Activated CD4-positive, alpha-beta memory T cell treated with anti-CD3 and anti-CD28 coated beads, Interleukin-2, amount 10 ng/mL, durations not matched to agents 7 days and 5 days (primary cell): ENCODE measurements at regions not wholly inside any gene's neighbourhood (a gene's known extent, or its start where the extent isn't known, plus 50 kb on each side); places are given as distances from the start of the nearest gene placed in this dataset.
"Not testable (repeated sequence)": the region's sequence is repeated elsewhere in the genome, so short reads cannot be mapped to it uniquely, and the experiment has no call there.

Experiments
- CTCF ChIA-PET: fragments of 350-600 bp; sonication (Branson Sonifier 250); formaldehyde crosslinking; loops from one replicate; lab custom pipeline; 2021; ENCODE audit warnings: antibody characterized with exemption, inconsistent platforms; lab: Charles Lee
- POLR2A ChIA-PET: fragments of 350-600 bp; sonication (Branson Sonifier 250); formaldehyde crosslinking; loops from one replicate; lab custom pipeline; 2021; ENCODE audit warnings: antibody characterized with exemption; lab: Charles Lee
- DNase-seq: peaks from one replicate; pipeline ENCODE4 v3.0.0-alpha.2; 2020
- H3K27ac Mint-ChIP-seq: one replicate; pipeline ENCODE4 v1.8.0; 2021; ENCODE audit warnings: mild to moderate bottlenecking, mixed read lengths
- H3K27me3 Mint-ChIP-seq: one replicate; pipeline ENCODE4 v1.8.0; 2021; ENCODE audit warnings: mixed read lengths
- H3K36me3 Mint-ChIP-seq: one replicate; pipeline ENCODE4 v1.8.0; 2021; ENCODE audit warnings: low read depth, mixed read lengths
- H3K4me1 Mint-ChIP-seq: one replicate; pipeline ENCODE4 v1.8.0; 2021; ENCODE audit warnings: mixed read lengths
- H3K4me3 Mint-ChIP-seq: one replicate; pipeline ENCODE4 v1.8.0; 2021; ENCODE audit warnings: mild to moderate bottlenecking, mixed read lengths
- H3K9me3 Mint-ChIP-seq: one replicate; pipeline ENCODE4 v1.8.0; 2021; ENCODE audit warnings: mixed read lengths

DNA sequence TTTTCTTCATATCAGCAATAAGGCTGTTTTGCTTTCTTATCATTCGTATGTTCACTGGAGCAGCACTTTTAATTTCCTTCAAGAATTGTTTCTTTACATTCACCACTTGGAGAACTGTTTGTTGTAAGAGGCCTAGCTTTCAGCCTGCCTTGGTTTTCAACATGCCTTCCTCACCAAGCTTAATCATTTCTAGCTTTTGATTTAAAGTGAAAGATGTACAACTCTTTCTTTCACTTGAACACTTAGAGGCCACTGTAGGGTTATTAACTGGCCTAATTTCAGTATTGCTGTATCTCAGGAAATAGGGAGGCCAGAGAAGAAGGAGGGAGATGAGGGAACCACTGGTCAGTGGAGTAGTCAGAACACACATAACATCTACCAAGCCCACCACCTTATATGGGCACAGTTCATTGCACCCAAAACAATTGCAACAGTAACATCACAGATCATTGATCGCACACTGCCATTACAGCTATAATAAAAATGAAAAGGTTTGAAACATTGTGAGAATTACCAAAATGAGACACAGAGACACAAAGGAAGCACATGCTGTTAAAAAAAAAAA is 181.4 kb upstream of the TUBA3C start:
- POLR2A ChIA-PET = no interaction called here
- Mint-ChIP-seq H3K27me3 (no peaks in the 10 kb centered on the region), H3K36me3 (no peaks in the 10 kb centered on the region), H3K4me1 (peaks cover 3% of the 10 kb centered on the region), H3K9me3 (no peaks in the 10 kb centered on the region), H3K4me3 (no peak overlapping the region), H3K27ac (no peak overlapping the region)
- no peak for DNase-seq
- CTCF ChIA-PET = no interaction called here

DNA sequence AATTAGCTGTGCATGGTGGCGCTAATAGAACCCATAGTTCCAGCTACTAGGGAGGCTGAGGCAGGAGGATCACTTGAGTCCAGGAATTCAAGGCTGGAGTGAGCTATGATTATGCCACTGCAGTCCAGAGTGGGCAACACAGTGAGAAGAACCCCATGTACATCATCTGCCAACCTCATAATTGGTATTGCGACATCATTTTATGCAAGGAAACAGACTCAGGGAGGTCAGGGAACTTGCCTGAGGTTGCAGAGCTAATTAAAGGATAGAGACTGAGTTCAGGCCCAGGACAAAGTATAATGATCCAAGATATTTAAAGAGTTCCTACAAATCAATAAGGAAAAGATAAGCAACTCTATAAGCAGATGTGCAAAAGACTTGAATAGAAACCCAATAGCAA is 178.1 kb upstream of the TUBA3C start:
- POLR2A ChIA-PET, H3K4me1 Mint-ChIP-seq, H3K9me3 Mint-ChIP-seq, DNase-seq, H3K36me3 Mint-ChIP-seq, H3K27ac Mint-ChIP-seq, H3K4me3 Mint-ChIP-seq, H3K27me3 Mint-ChIP-seq: not testable (repeated sequence)
- CTCF ChIA-PET = interaction anchor here (0.7 kb wide), 1 partner anchor 42 kb away, joined by 3 read pairs; no protein-coding TSS in a partner anchor

- peaks cover 14% of the 10 kb centered on the region for H3K27me3 Mint-ChIP-seq
- no peak overlapping the region for H3K4me3 Mint-ChIP-seq
- CTCF ChIA-PET = no interaction called here
- no peaks in the 10 kb centered on the region for H3K9me3 Mint-ChIP-seq
- no peak for DNase-seq
- no peak overlapping the region for H3K27ac Mint-ChIP-seq
- no peaks in the 10 kb centered on the region for H3K36me3 Mint-ChIP-seq
- no peaks in the 10 kb centered on the region for H3K4me1 Mint-ChIP-seq
- POLR2A ChIA-PET = no interaction called here
These were observed 164.3 kb upstream of the TUBA3C start for GRCh38 chr13:19345916-19346422.

DNA sequence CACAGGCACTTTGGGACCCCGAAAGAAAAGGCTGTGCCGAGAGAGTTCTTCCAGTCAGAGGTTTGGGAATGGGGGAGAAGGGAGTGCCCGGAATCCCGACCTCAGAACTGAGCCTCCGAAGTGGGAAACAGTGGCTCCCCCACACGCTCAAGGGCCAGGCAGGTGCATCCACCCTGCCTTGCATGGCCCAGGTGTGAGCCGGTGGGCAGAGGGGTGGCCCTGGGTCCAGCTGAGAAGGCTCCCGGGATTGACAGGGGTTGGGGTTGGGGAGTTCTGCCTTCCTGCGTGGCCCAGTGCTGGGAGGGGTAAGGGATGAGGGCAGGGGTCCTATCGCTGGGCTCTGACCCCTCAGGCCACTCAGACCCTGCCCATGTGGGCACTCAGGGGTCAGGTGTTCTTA is 163.5 kb upstream of the TUBA3C start:
- ChIA-PET POLR2A (no interaction called here), CTCF (no interaction called here)
- Mint-ChIP-seq H3K36me3 (no peaks in the 10 kb centered on the region), H3K27ac (no peak overlapping the region), H3K27me3 (peaks cover 17% of the 10 kb centered on the region), H3K4me1 (no peaks in the 10 kb centered on the region), H3K9me3 (no peaks in the 10 kb centered on the region), H3K4me3 (no peak overlapping the region)
- DNase-seq = no peak

GRCh38 chr13:19344585-19345120 is 163.0 kb upstream of the TUBA3C start:
- POLR2A ChIA-PET, H3K36me3 Mint-ChIP-seq, H3K9me3 Mint-ChIP-seq, DNase-seq, H3K27ac Mint-ChIP-seq, H3K4me1 Mint-ChIP-seq, CTCF ChIA-PET: not testable (repeated sequence)
- Mint-ChIP-seq H3K4me3 (peak overlapping the region; percentile 41), H3K27me3 (peaks cover 17% of the 10 kb centered on the region)

- H3K4me3 Mint-ChIP-seq = no peak overlapping the region
- H3K36me3 Mint-ChIP-seq = no peaks in the 10 kb centered on the region
- H3K9me3 Mint-ChIP-seq = no peaks in the 10 kb centered on the region
- ChIA-PET CTCF (no interaction called here), POLR2A (no interaction called here)
- no peaks in the 10 kb centered on the region for H3K4me1 Mint-ChIP-seq
- no peak for DNase-seq
- no peak overlapping the region for H3K27ac Mint-ChIP-seq
- no peaks in the 10 kb centered on the region for H3K27me3 Mint-ChIP-seq
These were observed 150.8 kb upstream of the TUBA3C start for GRCh38 chr13:19332378-19332777.

DNA sequence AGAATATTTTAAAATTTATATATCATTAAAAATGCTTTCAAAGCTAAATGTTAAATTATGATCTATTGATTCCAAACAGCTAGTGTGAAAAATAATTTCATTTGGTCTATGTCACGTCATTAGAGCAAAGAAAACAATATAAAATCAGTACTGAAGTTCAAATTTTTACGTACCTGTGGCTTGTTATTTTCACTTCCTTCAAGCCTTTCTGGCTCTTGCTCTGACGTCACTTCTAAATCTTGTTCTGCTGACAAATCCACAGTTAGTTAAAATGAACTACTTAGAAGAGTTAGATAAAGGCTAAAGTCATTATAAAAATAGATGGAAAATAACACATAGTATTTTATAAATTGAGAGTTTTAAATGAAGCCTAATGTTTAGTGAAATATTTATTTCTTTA is 147.7 kb upstream of the TUBA3C start:
- Mint-ChIP-seq H3K36me3 (no peaks in the 10 kb centered on the region), H3K4me1 (no peaks in the 10 kb centered on the region), H3K4me3 (no peak overlapping the region), H3K9me3 (peaks cover 5% of the 10 kb centered on the region), H3K27me3 (no peaks in the 10 kb centered on the region), H3K27ac (no peak overlapping the region)
- ChIA-PET CTCF (no interaction called here), POLR2A (no interaction called here)
- DNase-seq = no peak

DNA sequence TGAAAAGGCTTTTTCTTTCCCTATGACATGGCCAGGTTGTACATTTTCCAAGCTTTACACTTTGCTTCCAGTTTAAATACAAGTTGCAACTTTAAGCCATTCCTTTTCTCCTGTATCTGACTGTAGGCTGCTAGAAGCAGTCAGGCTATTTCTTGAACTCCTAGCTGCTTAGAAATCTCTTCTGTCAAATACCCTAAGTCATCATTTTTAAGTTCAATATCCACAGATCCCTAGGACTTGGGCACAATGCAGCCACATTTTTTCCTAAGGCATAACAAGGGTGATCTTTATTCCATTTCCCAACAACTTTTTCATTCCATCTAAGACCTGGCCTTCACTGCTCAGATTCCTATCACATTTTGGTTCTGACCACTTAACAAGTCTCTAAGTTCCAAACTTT is 142.7 kb upstream of the TUBA3C start:
- Mint-ChIP-seq H3K27me3 (no peaks in the 10 kb centered on the region), H3K36me3 (no peaks in the 10 kb centered on the region), H3K4me1 (no peaks in the 10 kb centered on the region), H3K4me3 (no peak overlapping the region), H3K9me3 (peaks cover 6% of the 10 kb centered on the region), H3K27ac (no peak overlapping the region)
- ChIA-PET POLR2A (no interaction called here), CTCF (interaction anchor here (0.7 kb wide), 1 partner anchor 8 kb away, joined by 3 read pairs; no protein-coding TSS in a partner anchor)
- DNase-seq = no peak

- no peaks in the 10 kb centered on the region for H3K4me1 Mint-ChIP-seq
- H3K36me3 Mint-ChIP-seq = no peaks in the 10 kb centered on the region
- H3K4me3 Mint-ChIP-seq = no peak overlapping the region
- ChIA-PET CTCF (no interaction called here), POLR2A (no interaction called here)
- H3K27ac Mint-ChIP-seq = no peak overlapping the region
- DNase-seq = no peak
- no peaks in the 10 kb centered on the region for H3K27me3 Mint-ChIP-seq
- H3K9me3 Mint-ChIP-seq = peaks cover 6% of the 10 kb centered on the region
These were observed 139.6 kb upstream of the TUBA3C start for GRCh38 chr13:19321222-19321621.

GRCh38 chr13:19305434-19305833 is 123.8 kb upstream of the TUBA3C start:
- POLR2A ChIA-PET = no interaction called here
- H3K36me3 Mint-ChIP-seq = no peaks in the 10 kb centered on the region
- no peaks in the 10 kb centered on the region for H3K4me1 Mint-ChIP-seq

GRCh38 chr13:19289180-19289579 is 107.6 kb upstream of the TUBA3C start:
- DNase-seq = no peak
- H3K4me3 Mint-ChIP-seq = no peak overlapping the region
- no peaks in the 10 kb centered on the region for H3K27me3 Mint-ChIP-seq
- no peaks in the 10 kb centered on the region for H3K9me3 Mint-ChIP-seq
- ChIA-PET CTCF (no interaction called here), POLR2A (no interaction called here)
- no peak overlapping the region for H3K27ac Mint-ChIP-seq
- H3K4me1 Mint-ChIP-seq = no peaks in the 10 kb centered on the region
- H3K36me3 Mint-ChIP-seq = no peaks in the 10 kb centered on the region

More at GRCh38 chr13:19305434-19305833, 123.8 kb upstream of the TUBA3C start:
- no peak for DNase-seq
- H3K9me3 Mint-ChIP-seq = no peaks in the 10 kb centered on the region
- no peaks in the 10 kb centered on the region for H3K27me3 Mint-ChIP-seq
- CTCF ChIA-PET = no interaction called here
- no peak overlapping the region for H3K4me3 Mint-ChIP-seq
- H3K27ac Mint-ChIP-seq = no peak overlapping the region

DNA sequence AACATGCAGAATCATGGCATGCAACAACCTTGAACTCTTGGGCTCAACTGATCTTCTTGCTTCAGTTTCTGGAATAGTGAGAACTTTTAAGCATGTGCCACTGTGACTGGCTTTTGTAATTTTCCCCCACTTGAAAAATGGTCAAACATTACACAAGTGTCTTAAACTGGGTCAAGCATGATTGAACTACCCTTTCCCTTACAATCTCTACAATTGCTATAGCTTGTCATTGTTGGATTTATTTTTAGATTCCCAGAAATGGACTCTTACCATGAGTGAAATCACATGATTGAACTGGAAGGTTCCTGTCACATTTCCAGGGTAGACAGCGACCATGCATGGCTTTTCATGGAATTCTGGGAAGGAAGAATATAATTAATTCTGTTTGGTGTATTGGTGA is 102.2 kb upstream of the TUBA3C start:
- CTCF ChIA-PET = no interaction called here
- Mint-ChIP-seq H3K27ac (no peak overlapping the region), H3K36me3 (no peaks in the 10 kb centered on the region), H3K9me3 (no peaks in the 10 kb centered on the region), H3K27me3 (no peaks in the 10 kb centered on the region), H3K4me3 (no peak overlapping the region), H3K4me1 (no peaks in the 10 kb centered on the region)
- no peak for DNase-seq
- POLR2A ChIA-PET = no interaction called here

- Mint-ChIP-seq H3K36me3 (no peaks in the 10 kb centered on the region), H3K4me3 (no peak overlapping the region), H3K27me3 (no peaks in the 10 kb centered on the region), H3K9me3 (no peaks in the 10 kb centered on the region), H3K4me1 (no peaks in the 10 kb centered on the region), H3K27ac (no peak overlapping the region)
- ChIA-PET CTCF (no interaction called here), POLR2A (no interaction called here)
- DNase-seq = no peak
These were observed 86.7 kb upstream of the TUBA3C start for GRCh38 chr13:19268331-19268730.

DNA sequence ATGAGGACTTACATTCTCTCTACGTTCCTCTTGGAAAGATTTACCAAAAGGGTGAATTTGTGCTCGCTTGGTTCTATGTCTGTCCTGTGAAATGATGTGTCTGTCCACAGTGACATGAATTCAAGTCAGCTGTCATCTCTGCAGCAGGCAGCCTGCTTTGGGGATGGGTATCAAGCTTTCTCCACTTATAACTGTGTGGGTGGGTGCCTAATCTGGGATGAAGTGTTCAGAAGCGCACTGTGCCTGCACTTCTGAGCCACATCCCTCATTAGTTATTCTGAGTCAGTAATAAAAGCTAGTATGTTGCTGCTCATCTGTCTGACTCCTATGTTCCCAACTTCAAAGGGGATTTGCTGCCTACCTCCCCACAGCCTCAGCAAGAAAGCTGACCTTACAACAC is 86.1 kb upstream of the TUBA3C start:
- CTCF ChIA-PET = no interaction called here
- Mint-ChIP-seq H3K36me3 (no peaks in the 10 kb centered on the region), H3K4me3 (no peak overlapping the region), H3K4me1 (no peaks in the 10 kb centered on the region), H3K27me3 (no peaks in the 10 kb centered on the region), H3K9me3 (no peaks in the 10 kb centered on the region), H3K27ac (no peak overlapping the region)
- no peak for DNase-seq
- POLR2A ChIA-PET = no interaction called here
